Activated T-helper 2 cell treated with anti-CD3 and anti-CD28 coated beads, Interferon-gamma antibody, Interleukin-2, Interleukin-4, amounts not matched to agents 10 μg/mL and 5 μg/mL and 100 μg/mL, durations not matched to agents 14 hours and 24 hours and 36 hours (primary cell): ENCODE measurements at regions not wholly inside any gene's neighbourhood (a gene's known extent, or its start where the extent isn't known, plus 50 kb on each side); places are given as distances from the start of the nearest gene placed in this dataset.
"Not testable (repeated sequence)": the region's sequence is repeated elsewhere in the genome, so short reads cannot be mapped to it uniquely, and the experiment has no call there.

Source experiments
- DNase-seq: peaks from one replicate; pipeline ENCODE4 v3.0.0; 2021; ENCODE audit warnings: low spot score
- H3K27ac Mint-ChIP-seq: one replicate; pipeline ENCODE4 v1.8.0; 2021; ENCODE audit warnings: mixed read lengths
- H3K27me3 Mint-ChIP-seq: one replicate; pipeline ENCODE4 v1.8.0; 2021; ENCODE audit warnings: low read depth, mixed read lengths
- H3K36me3 Mint-ChIP-seq: one replicate; pipeline ENCODE4 v1.8.0; 2021; ENCODE audit warnings: low read depth, mixed read lengths
- H3K4me1 Mint-ChIP-seq: one replicate; pipeline ENCODE4 v1.8.0; 2021; ENCODE audit warnings: low read depth, mixed read lengths
- H3K4me3 Mint-ChIP-seq: one replicate; pipeline ENCODE4 v1.8.0; 2021; ENCODE audit warnings: low read depth, mild to moderate bottlenecking, moderate library complexity, mixed read lengths
- H3K9me3 Mint-ChIP-seq: one replicate; pipeline ENCODE4 v1.8.0; 2021; ENCODE audit warnings: mixed read lengths
- intact Hi-C: fragments of 100-400 bp; cut with micrococcal nuclease; formaldehyde crosslinking; loops from one replicate; pipeline ENCODE4 v1.15.1; 2023

DNA sequence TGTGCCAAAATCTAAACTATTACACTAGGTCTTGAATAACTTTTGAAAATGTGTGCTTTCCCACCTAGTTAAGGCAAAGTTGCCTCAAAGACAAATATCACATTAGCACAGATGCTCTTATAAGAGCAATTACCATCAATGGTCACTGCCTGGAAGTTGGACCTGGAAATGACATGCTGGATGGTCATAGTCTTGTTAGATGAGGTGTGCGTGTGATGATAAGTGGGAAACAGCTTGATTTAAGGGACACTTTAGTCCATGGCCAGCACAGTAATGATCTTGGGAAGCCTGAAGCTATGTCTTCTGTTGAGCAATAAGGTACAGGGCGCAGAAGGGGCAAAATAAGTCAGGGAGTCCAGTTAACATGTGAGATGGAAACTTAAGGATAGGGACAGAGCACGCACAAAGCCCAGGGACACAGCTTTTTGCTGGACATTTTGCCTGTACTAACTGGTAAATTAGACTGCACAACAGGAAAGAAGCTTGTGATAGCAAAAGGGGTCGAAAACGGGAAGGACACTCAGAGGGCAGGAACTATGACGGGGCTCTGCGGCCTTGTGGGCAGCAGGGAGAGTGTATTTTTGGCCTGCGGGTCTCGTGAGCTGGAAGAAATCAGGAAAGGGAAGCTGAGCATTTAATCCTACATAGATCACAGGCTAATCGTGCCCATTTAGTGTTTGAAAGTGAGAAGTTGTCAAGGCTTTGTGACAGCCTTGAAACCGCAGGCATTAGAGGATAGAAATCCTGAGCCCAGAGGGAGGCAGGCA is 66.7 kb upstream of the BMP2 start:
- no peaks in the 10 kb centered on the region for H3K9me3 Mint-ChIP-seq
- intact Hi-C loops: no loop called here
- H3K27ac Mint-ChIP-seq: no peak overlapping the region

GRCh38 chr20:6699921-6700562 is 67.4 kb upstream of the BMP2 start:
- H3K27ac Mint-ChIP-seq: no peak overlapping the region
- H3K4me1 Mint-ChIP-seq: no peaks in the 10 kb centered on the region
- no peak for DNase-seq
- no peaks in the 10 kb centered on the region for H3K27me3 Mint-ChIP-seq
- no peaks in the 10 kb centered on the region for H3K36me3 Mint-ChIP-seq
- no peak overlapping the region for H3K4me3 Mint-ChIP-seq
- intact Hi-C loops: no loop called here
- no peaks in the 10 kb centered on the region for H3K9me3 Mint-ChIP-seq

More for the DNA sequence above, 66.7 kb upstream of the BMP2 start:
- Mint-ChIP-seq H3K27me3 (no peaks in the 10 kb centered on the region), H3K4me3 (no peak overlapping the region), H3K36me3 (no peaks in the 10 kb centered on the region), H3K4me1 (no peaks in the 10 kb centered on the region)
- DNase-seq: no peak

- no peaks in the 10 kb centered on the region for H3K27me3 Mint-ChIP-seq
- H3K27ac Mint-ChIP-seq: no peak overlapping the region
- H3K9me3 Mint-ChIP-seq: no peaks in the 10 kb centered on the region
- no peaks in the 10 kb centered on the region for H3K36me3 Mint-ChIP-seq
- no peak overlapping the region for H3K4me3 Mint-ChIP-seq
- DNase-seq: no peak
- H3K4me1 Mint-ChIP-seq: no peaks in the 10 kb centered on the region
- intact Hi-C loops: no loop called here
These were observed 68.8 kb upstream of the BMP2 start for GRCh38 chr20:6698723-6699122.

- no peak overlapping the region for H3K4me3 Mint-ChIP-seq
- H3K27me3 Mint-ChIP-seq: no peaks in the 10 kb centered on the region
- intact Hi-C loops: no loop called here
- no peaks in the 10 kb centered on the region for H3K36me3 Mint-ChIP-seq
- H3K27ac Mint-ChIP-seq: no peak overlapping the region
- DNase-seq: no peak
- no peaks in the 10 kb centered on the region for H3K9me3 Mint-ChIP-seq
- no peaks in the 10 kb centered on the region for H3K4me1 Mint-ChIP-seq
These were observed 69.4 kb upstream of the BMP2 start for GRCh38 chr20:6698056-6698455.

DNA sequence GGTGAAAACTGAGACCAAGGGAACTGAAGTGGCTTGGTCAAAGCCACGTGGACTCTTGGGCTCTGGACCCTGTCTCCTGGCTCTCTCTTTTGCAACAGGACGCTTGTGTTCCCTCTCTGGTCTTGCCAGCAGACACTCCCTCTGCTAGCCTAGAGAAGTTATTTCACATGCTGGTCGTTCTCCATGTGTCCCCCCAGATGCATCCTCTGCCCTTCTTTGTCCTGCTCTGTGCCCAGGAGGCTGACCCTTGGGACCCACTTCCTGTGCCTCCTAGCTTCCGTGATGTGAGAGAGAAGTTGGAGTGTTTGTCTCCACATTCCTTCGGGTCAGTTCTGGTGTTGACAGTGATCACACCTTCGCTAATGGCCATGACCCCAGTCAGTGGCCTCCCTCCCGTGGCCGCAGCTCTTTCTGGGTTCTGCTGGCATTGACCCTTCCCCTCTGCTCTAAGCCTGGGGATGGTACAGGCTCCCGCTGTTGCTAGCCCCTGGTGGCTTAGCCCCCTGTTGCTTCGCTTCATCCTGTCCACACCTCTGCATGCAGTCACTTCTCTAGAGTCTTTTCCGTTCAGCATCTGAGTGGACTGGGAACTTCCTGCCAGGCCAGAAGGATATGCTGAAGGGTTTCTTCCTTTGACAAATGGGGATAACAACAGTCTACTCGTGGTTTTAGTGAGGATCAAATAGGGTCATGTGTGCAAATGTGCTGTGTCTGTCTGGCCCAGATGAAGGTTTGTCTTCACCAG is 70.1 kb upstream of the BMP2 start:
- Mint-ChIP-seq H3K27ac (no peak overlapping the region), H3K9me3 (no peaks in the 10 kb centered on the region), H3K36me3 (no peaks in the 10 kb centered on the region), H3K4me3 (no peak overlapping the region), H3K27me3 (no peaks in the 10 kb centered on the region), H3K4me1 (no peaks in the 10 kb centered on the region)
- intact Hi-C loops: no loop called here
- no peak for DNase-seq

GRCh38 chr20:6696001-6696400 is 71.5 kb upstream of the BMP2 start:
- Mint-ChIP-seq H3K4me3 (no peak overlapping the region), H3K9me3 (peaks cover 3% of the 10 kb centered on the region), H3K4me1 (no peaks in the 10 kb centered on the region), H3K27me3 (no peaks in the 10 kb centered on the region), H3K27ac (no peak overlapping the region), H3K36me3 (no peaks in the 10 kb centered on the region)
- DNase-seq: no peak
- intact Hi-C loops: no loop called here

- H3K4me1 Mint-ChIP-seq, H3K9me3 Mint-ChIP-seq, H3K27ac Mint-ChIP-seq, intact Hi-C loops, H3K27me3 Mint-ChIP-seq, H3K4me3 Mint-ChIP-seq, DNase-seq, H3K36me3 Mint-ChIP-seq: not testable (repeated sequence)
These were observed 73.7 kb upstream of the BMP2 start for GRCh38 chr20:6693808-6694198.

DNA sequence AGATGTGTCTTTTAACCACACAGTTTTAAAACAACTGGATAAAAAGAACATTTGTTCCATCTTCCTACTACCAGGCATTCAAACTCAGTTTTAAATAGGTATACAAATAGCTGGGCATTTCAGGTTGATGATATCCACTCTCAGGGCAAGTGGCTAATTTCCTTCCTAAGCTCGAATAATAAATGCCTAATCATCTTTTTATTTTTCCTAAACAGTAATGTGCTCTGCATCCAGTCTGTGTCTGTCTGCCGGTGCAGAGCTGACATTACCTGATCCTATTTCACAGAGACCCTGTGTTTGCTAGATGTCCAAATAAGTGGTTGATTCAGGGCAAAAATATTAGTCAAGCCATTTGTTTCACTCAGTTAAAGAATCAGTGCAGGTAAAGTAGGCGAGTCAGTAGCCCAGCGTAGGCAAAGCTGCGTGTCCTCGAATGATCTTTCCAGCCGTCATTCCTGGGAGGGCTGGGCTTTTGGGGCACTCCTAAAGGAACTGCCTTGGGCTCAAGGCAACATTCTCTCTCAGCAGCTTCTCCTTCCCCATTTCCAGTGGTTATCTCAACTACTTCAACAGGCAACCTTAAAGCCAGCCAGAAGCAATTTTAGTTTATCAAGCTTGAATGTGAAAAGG is 74.2 kb upstream of the BMP2 start:
- Mint-ChIP-seq H3K27ac (no peak overlapping the region), H3K4me1 (no peaks in the 10 kb centered on the region), H3K9me3 (peaks cover 9% of the 10 kb centered on the region), H3K4me3 (no peak overlapping the region), H3K27me3 (no peaks in the 10 kb centered on the region), H3K36me3 (no peaks in the 10 kb centered on the region)
- DNase-seq: no peak
- intact Hi-C loops: no loop called here

DNA sequence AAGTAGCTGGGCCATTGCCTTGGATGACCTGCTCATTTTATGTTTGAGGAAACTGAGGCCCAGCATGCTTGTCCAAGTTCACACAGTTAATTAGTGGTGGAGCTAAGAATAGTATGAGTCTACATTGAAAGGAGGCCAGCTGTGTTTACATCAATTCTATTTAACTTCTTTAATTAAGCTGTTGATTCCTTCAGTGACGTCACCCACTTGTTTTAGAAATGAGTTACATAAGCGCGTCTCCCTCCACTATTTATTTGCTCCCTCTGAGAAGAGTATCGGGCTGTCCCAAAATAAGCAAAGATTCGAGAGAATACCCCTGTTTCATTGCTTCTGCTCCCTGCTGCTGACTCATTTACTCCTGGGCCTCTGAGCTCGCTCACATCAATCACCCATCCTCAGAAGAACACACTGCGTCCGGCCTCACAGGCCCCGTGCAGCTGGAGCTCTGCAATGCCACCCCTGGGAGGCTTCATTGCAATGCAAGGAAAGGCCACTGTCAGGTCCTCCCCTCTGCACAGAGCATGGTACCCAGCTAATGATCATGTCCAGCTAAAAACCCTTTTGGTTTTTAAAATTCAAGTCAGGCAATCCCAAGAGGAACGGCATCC is 74.8 kb upstream of the BMP2 start:
- Mint-ChIP-seq H3K36me3 (no peaks in the 10 kb centered on the region), H3K27me3 (no peaks in the 10 kb centered on the region), H3K4me3 (no peak overlapping the region), H3K4me1 (no peaks in the 10 kb centered on the region), H3K9me3 (peaks cover 11% of the 10 kb centered on the region), H3K27ac (no peak overlapping the region)
- DNase-seq: no peak
- intact Hi-C loops: no loop called here

DNA sequence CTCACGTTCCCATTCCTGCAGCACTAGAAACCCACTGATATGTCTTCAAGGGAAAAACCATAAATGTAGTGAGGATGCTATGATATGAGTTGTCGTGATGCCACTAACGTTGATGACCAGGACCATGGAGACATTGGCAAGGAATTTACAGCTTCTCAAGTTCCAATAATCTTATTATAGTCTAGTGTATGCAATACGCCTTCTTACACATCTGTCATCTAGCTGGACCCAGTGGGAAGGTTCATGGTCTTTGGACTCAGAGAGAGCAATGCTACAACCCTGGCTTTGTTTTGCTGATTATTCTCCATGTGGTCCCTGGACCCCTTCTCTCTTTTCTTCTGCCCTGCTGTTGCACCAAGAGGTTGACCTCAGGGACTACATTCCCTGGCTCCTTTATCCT is 76.0 kb upstream of the BMP2 start:
- H3K4me1 Mint-ChIP-seq: no peaks in the 10 kb centered on the region
- no peaks in the 10 kb centered on the region for H3K27me3 Mint-ChIP-seq
- H3K36me3 Mint-ChIP-seq: no peaks in the 10 kb centered on the region
- no peak overlapping the region for H3K4me3 Mint-ChIP-seq
- DNase-seq: no peak
- no peak overlapping the region for H3K27ac Mint-ChIP-seq
- peaks cover 11% of the 10 kb centered on the region for H3K9me3 Mint-ChIP-seq
- intact Hi-C loops: no loop called here

DNA sequence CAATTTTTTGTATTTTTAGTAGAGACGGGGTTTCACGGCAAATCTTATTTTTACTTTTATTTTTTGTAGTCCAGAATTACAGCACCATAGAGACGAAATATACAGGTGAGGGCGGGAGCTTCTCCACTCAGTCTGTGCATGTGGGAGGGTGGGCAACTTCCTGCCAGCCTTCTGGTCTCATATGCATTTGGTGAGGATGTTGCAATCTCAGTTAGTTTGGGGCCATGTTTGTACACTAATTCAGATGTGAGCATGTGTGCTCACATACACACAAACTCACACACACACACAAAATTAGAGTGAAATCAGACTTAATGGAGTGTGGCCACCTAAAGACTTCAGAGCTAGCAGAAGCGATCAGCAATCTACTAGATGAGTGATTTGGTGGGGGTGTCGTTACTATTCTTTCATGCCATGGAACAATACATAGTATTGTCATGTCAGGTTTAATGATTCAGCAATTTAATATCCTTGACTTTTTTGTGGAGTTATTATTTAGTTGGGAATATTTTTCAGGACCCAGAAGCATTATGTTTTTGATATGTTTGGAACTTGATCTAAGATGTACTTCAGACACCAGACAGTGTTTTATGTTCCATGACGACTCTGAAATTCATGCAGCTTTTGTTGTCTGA is 78.0 kb upstream of the BMP2 start:
- Mint-ChIP-seq H3K36me3 (no peaks in the 10 kb centered on the region), H3K9me3 (peaks cover 11% of the 10 kb centered on the region), H3K4me3 (no peak overlapping the region), H3K27me3 (no peaks in the 10 kb centered on the region), H3K4me1 (no peaks in the 10 kb centered on the region), H3K27ac (no peak overlapping the region)
- no peak for DNase-seq
- intact Hi-C loops: no loop called here

DNA sequence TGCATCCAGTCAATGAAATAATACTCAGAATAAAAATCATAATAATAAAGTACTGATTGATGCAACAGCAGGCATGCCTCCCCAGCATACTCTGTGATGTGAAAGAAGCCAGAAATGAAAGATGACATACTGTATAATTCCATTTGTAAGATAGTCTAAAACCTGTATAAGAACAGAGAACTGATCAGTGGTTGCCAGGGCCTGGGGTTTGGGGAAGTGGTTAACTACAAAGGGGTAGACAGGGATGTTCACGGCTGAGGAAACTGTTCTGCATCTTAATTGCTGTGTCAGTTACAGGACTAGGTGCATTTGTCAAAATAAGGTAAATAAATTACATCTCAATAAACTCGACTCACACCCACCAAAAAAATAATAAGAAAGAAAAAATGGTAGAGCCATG is 81.3 kb upstream of the BMP2 start:
- Mint-ChIP-seq H3K27ac (no peak overlapping the region), H3K27me3 (no peaks in the 10 kb centered on the region), H3K9me3 (peaks cover 9% of the 10 kb centered on the region), H3K4me1 (no peaks in the 10 kb centered on the region), H3K36me3 (no peaks in the 10 kb centered on the region), H3K4me3 (no peak overlapping the region)
- intact Hi-C loops: no loop called here
- DNase-seq: no peak
